ENCODE measurements at regions not wholly inside any gene's neighbourhood (a gene's known extent, or its start where the extent isn't known, plus 50 kb on each side); places are given as distances from the start of the nearest gene placed in this dataset.

GRCh38 chr2:150575861-150576260, 88.4 kb upstream of the RND3 start:
- WGBS (ENCODE audit: insufficient coverage) = 43% methylated on average over 1 of the region's 1 CpG
- POLR2A ChIA-PET = no interaction called here

GRCh38 chr2:150572961-150573395, 85.5 kb upstream of the RND3 start:
- H3K36me3 ChIP-seq (ENCODE audit: control insufficient read depth in 2 of 2, extremely low read depth in 1 of 2, insufficient read depth in 1 of 2, low read length in 1 of 2) = no peaks in the 10 kb centered on the region
- H3K4me3 Mint-ChIP-seq = no peak overlapping the region
- DNase-seq = no peak
- no peaks in the 10 kb centered on the region for H3K4me1 Mint-ChIP-seq
- no peaks in the 10 kb centered on the region for H3K27me3 ChIP-seq (replicated peaks in 1 of 2; ENCODE audit: control insufficient read depth in 2 of 2, extremely low read depth in 1 of 2, insufficient read depth in 2 of 2, low read length in 1 of 2)
- no peak for ATAC-seq (replicated peaks in 1 of 4)
- H3K27ac ChIP-seq (ENCODE audit: low read length) = no peak overlapping the region
- H3K36me3 Mint-ChIP-seq = no peaks in the 10 kb centered on the region
- ChIA-PET POLR2A (no interaction called here), CTCF (no interaction called here)
- H3K4me3 ChIP-seq (ENCODE audit: control insufficient read depth in 1 of 2, extremely low read depth in 1 of 2, low read length in 1 of 2) = no peak overlapping the region
- H3K4me1 ChIP-seq (ENCODE audit: control insufficient read depth in 1 of 2, extremely low read depth in 1 of 2, insufficient read depth in 2 of 2, low read length in 2 of 2) = no peaks in the 10 kb centered on the region
- peaks cover 5 to 9% (median 6%) of the 10 kb centered on the region in 3 donors for H3K9me3 Mint-ChIP-seq
- peaks cover 0 to 4% of the 10 kb centered on the region in 2 donors for H3K27me3 Mint-ChIP-seq
- H3K9me3 ChIP-seq = no peaks in the 10 kb centered on the region
- H3K27ac Mint-ChIP-seq = no peak overlapping the region

More at GRCh38 chr2:150575861-150576260, 88.4 kb upstream of the RND3 start:
- Histone ChIP-seq H3K27ac (ENCODE audit: low read length) (no peak overlapping the region), H3K4me3 (ENCODE audit: control insufficient read depth in 1 of 2, extremely low read depth in 1 of 2, low read length in 1 of 2) (no peak overlapping the region), H3K9me3 (no peaks in the 10 kb centered on the region), H3K27me3 (replicated peaks in 1 of 2; ENCODE audit: control insufficient read depth in 2 of 2, extremely low read depth in 1 of 2, insufficient read depth in 2 of 2, low read length in 1 of 2) (no peaks in the 10 kb centered on the region), H3K4me1 (ENCODE audit: control insufficient read depth in 1 of 2, extremely low read depth in 1 of 2, insufficient read depth in 2 of 2, low read length in 2 of 2) (no peaks in the 10 kb centered on the region), H3K36me3 (ENCODE audit: control insufficient read depth in 2 of 2, extremely low read depth in 1 of 2, insufficient read depth in 1 of 2, low read length in 1 of 2) (no peaks in the 10 kb centered on the region)
- peaks cover 0 to 4% of the 10 kb centered on the region in 2 donors for H3K27me3 Mint-ChIP-seq
- H3K36me3 Mint-ChIP-seq = no peaks in the 10 kb centered on the region
- H3K4me3 Mint-ChIP-seq = no peak overlapping the region
- no peak for ATAC-seq (replicated peaks in 1 of 4)
- H3K9me3 Mint-ChIP-seq = peaks cover 15 to 19% (median 15%) of the 10 kb centered on the region in 3 donors
- DNase-seq = no peak
- no peaks in the 10 kb centered on the region for H3K4me1 Mint-ChIP-seq
- CTCF ChIA-PET = no interaction called here
- no peak overlapping the region for H3K27ac Mint-ChIP-seq

- no peak overlapping the region for H3K4me3 ChIP-seq (ENCODE audit: control insufficient read depth in 1 of 2, extremely low read depth in 1 of 2, low read length in 1 of 2)
- Mint-ChIP-seq H3K4me1 (no peaks in the 10 kb centered on the region), H3K9me3 (peaks cover 0 to 4% (median 2%) of the 10 kb centered on the region in 3 donors), H3K36me3 (no peaks in the 10 kb centered on the region), H3K27ac (no peak overlapping the region), H3K27me3 (peaks cover 0 to 4% of the 10 kb centered on the region in 2 donors), H3K4me3 (no peak overlapping the region)
- H3K9me3 ChIP-seq = no peaks in the 10 kb centered on the region
- DNase-seq (no peak), ATAC-seq (replicated peaks in 1 of 4) (no peak)
- no peaks in the 10 kb centered on the region for H3K27me3 ChIP-seq (replicated peaks in 1 of 2; ENCODE audit: control insufficient read depth in 2 of 2, extremely low read depth in 1 of 2, insufficient read depth in 2 of 2, low read length in 1 of 2)
- 74% methylated on average over 3 of the region's 6 CpGs for WGBS (ENCODE audit: insufficient coverage)
- H3K27ac ChIP-seq (ENCODE audit: low read length) = no peak overlapping the region
- no peaks in the 10 kb centered on the region for H3K4me1 ChIP-seq (ENCODE audit: control insufficient read depth in 1 of 2, extremely low read depth in 1 of 2, insufficient read depth in 2 of 2, low read length in 2 of 2)
- ChIA-PET POLR2A (no interaction called here), CTCF (no interaction called here)
- no peaks in the 10 kb centered on the region for H3K36me3 ChIP-seq (ENCODE audit: control insufficient read depth in 2 of 2, extremely low read depth in 1 of 2, insufficient read depth in 1 of 2, low read length in 1 of 2)
These were observed 84.8 kb upstream of the RND3 start for GRCh38 chr2:150572194-150572766.

GRCh38 chr2:150571121-150571520, 83.7 kb upstream of the RND3 start:
- no peak overlapping the region for H3K27ac Mint-ChIP-seq
- H3K4me3 Mint-ChIP-seq = no peak overlapping the region
- no CpG with 5 or more reads among the region's 1 CpG for WGBS (ENCODE audit: insufficient coverage)
- peaks cover 0 to 4% of the 10 kb centered on the region in 2 donors for H3K27me3 Mint-ChIP-seq
- H3K27ac ChIP-seq (ENCODE audit: low read length) = no peak overlapping the region
- DNase-seq (no peak), ATAC-seq (replicated peaks in 1 of 4) (no peak)
- no peaks in the 10 kb centered on the region for H3K4me1 ChIP-seq (ENCODE audit: control insufficient read depth in 1 of 2, extremely low read depth in 1 of 2, insufficient read depth in 2 of 2, low read length in 2 of 2)
- H3K9me3 Mint-ChIP-seq = peaks cover 0 to 4% (median 2%) of the 10 kb centered on the region in 3 donors
- no peaks in the 10 kb centered on the region for H3K36me3 ChIP-seq (ENCODE audit: control insufficient read depth in 2 of 2, extremely low read depth in 1 of 2, insufficient read depth in 1 of 2, low read length in 1 of 2)
- no peaks in the 10 kb centered on the region for H3K36me3 Mint-ChIP-seq
- POLR2A ChIA-PET = no interaction called here
- H3K4me1 Mint-ChIP-seq = no peaks in the 10 kb centered on the region
- no peaks in the 10 kb centered on the region for H3K27me3 ChIP-seq (replicated peaks in 1 of 2; ENCODE audit: control insufficient read depth in 2 of 2, extremely low read depth in 1 of 2, insufficient read depth in 2 of 2, low read length in 1 of 2)
- H3K4me3 ChIP-seq (ENCODE audit: control insufficient read depth in 1 of 2, extremely low read depth in 1 of 2, low read length in 1 of 2) = no peak overlapping the region
- no peaks in the 10 kb centered on the region for H3K9me3 ChIP-seq
- CTCF ChIA-PET = no interaction called here

GRCh38 chr2:150570712-150571111, 83.2 kb upstream of the RND3 start:
- CTCF ChIA-PET = no interaction called here
- no CpG with 5 or more reads among the region's 1 CpG for WGBS (ENCODE audit: insufficient coverage)
- Histone ChIP-seq H3K9me3 (no peaks in the 10 kb centered on the region), H3K4me3 (ENCODE audit: control insufficient read depth in 1 of 2, extremely low read depth in 1 of 2, low read length in 1 of 2) (no peak overlapping the region), H3K36me3 (ENCODE audit: control insufficient read depth in 2 of 2, extremely low read depth in 1 of 2, insufficient read depth in 1 of 2, low read length in 1 of 2) (no peaks in the 10 kb centered on the region), H3K4me1 (ENCODE audit: control insufficient read depth in 1 of 2, extremely low read depth in 1 of 2, insufficient read depth in 2 of 2, low read length in 2 of 2) (no peaks in the 10 kb centered on the region), H3K27me3 (replicated peaks in 1 of 2; ENCODE audit: control insufficient read depth in 2 of 2, extremely low read depth in 1 of 2, insufficient read depth in 2 of 2, low read length in 1 of 2) (no peaks in the 10 kb centered on the region), H3K27ac (ENCODE audit: low read length) (no peak overlapping the region)
- peaks cover 0 to 4% of the 10 kb centered on the region in 2 donors for H3K27me3 Mint-ChIP-seq
- DNase-seq (no peak), ATAC-seq (replicated peaks in 1 of 4) (no peak)
- no peak overlapping the region for H3K4me3 Mint-ChIP-seq
- no peaks in the 10 kb centered on the region for H3K36me3 Mint-ChIP-seq
- POLR2A ChIA-PET = no interaction called here
- H3K27ac Mint-ChIP-seq = no peak overlapping the region
- H3K9me3 Mint-ChIP-seq = peaks cover 0 to 4% (median 2%) of the 10 kb centered on the region in 3 donors
- H3K4me1 Mint-ChIP-seq = no peaks in the 10 kb centered on the region

GRCh38 chr2:150569761-150570160, 82.3 kb upstream of the RND3 start:
- WGBS (ENCODE audit: insufficient coverage) = 70% methylated on average over 2 of the region's 4 CpGs
- Mint-ChIP-seq H3K9me3 (peaks cover 0 to 4% (median 4%) of the 10 kb centered on the region in 3 donors), H3K4me1 (no peaks in the 10 kb centered on the region), H3K27me3 (peaks cover 0 to 4% of the 10 kb centered on the region in 2 donors), H3K27ac (no peak overlapping the region), H3K4me3 (no peak overlapping the region), H3K36me3 (no peaks in the 10 kb centered on the region)
- no peaks in the 10 kb centered on the region for H3K36me3 ChIP-seq (ENCODE audit: control insufficient read depth in 2 of 2, extremely low read depth in 1 of 2, insufficient read depth in 1 of 2, low read length in 1 of 2)
- no peak overlapping the region for H3K27ac ChIP-seq (ENCODE audit: low read length)
- DNase-seq = no peak
- ATAC-seq (replicated peaks in 1 of 4) = no peak
- CTCF ChIA-PET = no interaction called here
- no peaks in the 10 kb centered on the region for H3K27me3 ChIP-seq (replicated peaks in 1 of 2; ENCODE audit: control insufficient read depth in 2 of 2, extremely low read depth in 1 of 2, insufficient read depth in 2 of 2, low read length in 1 of 2)
- POLR2A ChIA-PET = no interaction called here
- H3K9me3 ChIP-seq = no peaks in the 10 kb centered on the region
- H3K4me3 ChIP-seq (ENCODE audit: control insufficient read depth in 1 of 2, extremely low read depth in 1 of 2, low read length in 1 of 2) = no peak overlapping the region
- no peaks in the 10 kb centered on the region for H3K4me1 ChIP-seq (ENCODE audit: control insufficient read depth in 1 of 2, extremely low read depth in 1 of 2, insufficient read depth in 2 of 2, low read length in 2 of 2)

- ATAC-seq (replicated peaks in 1 of 4) = no peak
- CTCF ChIA-PET = no interaction called here
- H3K4me3 Mint-ChIP-seq = no peak overlapping the region
These were observed 80.4 kb upstream of the RND3 start for GRCh38 chr2:150567771-150568301.

More at GRCh38 chr2:150567771-150568301, 80.4 kb upstream of the RND3 start:
- no peaks in the 10 kb centered on the region for H3K36me3 Mint-ChIP-seq
- H3K27me3 Mint-ChIP-seq = peaks cover 0 to 4% of the 10 kb centered on the region in 2 donors
- Histone ChIP-seq H3K27me3 (replicated peaks in 1 of 2; ENCODE audit: control insufficient read depth in 2 of 2, extremely low read depth in 1 of 2, insufficient read depth in 2 of 2, low read length in 1 of 2) (no peaks in the 10 kb centered on the region), H3K27ac (ENCODE audit: low read length) (no peak overlapping the region), H3K9me3 (no peaks in the 10 kb centered on the region), H3K4me3 (ENCODE audit: control insufficient read depth in 1 of 2, extremely low read depth in 1 of 2, low read length in 1 of 2) (no peak overlapping the region), H3K36me3 (ENCODE audit: control insufficient read depth in 2 of 2, extremely low read depth in 1 of 2, insufficient read depth in 1 of 2, low read length in 1 of 2) (no peaks in the 10 kb centered on the region), H3K4me1 (ENCODE audit: control insufficient read depth in 1 of 2, extremely low read depth in 1 of 2, insufficient read depth in 2 of 2, low read length in 2 of 2) (no peaks in the 10 kb centered on the region)
- H3K4me1 Mint-ChIP-seq = no peaks in the 10 kb centered on the region
- WGBS (ENCODE audit: insufficient coverage) = no CpG with 5 or more reads among the region's 4 CpGs
- DNase-seq = no peak
- H3K27ac Mint-ChIP-seq = no peak overlapping the region
- POLR2A ChIA-PET = no interaction called here
- H3K9me3 Mint-ChIP-seq = peaks cover 0 to 4% (median 2%) of the 10 kb centered on the region in 3 donors

Data from T-cell (primary cell).